ENCODE measurements at regions not wholly inside any gene's neighbourhood (a gene's known extent, or its start where the extent isn't known, plus 50 kb on each side); places are given as distances from the start of the nearest gene placed in this dataset.

DNA sequence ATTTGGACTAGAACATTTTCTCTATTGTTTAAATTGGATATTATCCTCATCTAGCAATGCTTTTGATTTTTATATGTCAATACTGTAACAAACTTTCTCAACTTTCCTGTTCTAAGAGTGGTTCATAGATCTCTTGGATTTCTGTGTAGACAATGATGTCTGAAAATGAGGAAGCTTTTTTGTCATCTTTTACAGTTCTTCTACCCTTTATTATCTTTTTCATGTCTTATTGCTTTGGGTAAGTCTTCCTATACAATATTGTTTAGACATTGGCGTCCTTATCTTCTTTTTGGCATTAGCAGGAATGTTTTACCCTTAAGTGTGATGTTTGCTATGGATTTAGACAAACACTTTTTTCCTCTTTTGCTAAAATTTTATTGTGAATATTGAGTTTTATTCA, 91.5 kb upstream of the MTHFD1L start:
- no TSS peak for BruUV-seq (replicated peaks)
- Mint-ChIP-seq H3K4me3 (ENCODE audit: unreplicated experiment) (no peak overlapping the region), H3K9me3 (ENCODE audit: unreplicated experiment) (peaks cover 16% of the 10 kb centered on the region), H3K4me1 (ENCODE audit: insufficient read depth, unreplicated experiment) (no peaks in the 10 kb centered on the region), H3K27me3 (ENCODE audit: insufficient read depth, unreplicated experiment) (no peaks in the 10 kb centered on the region), H3K27ac (ENCODE audit: low read depth, unreplicated experiment) (no peak overlapping the region), H3K36me3 (ENCODE audit: insufficient read depth, unreplicated experiment) (no peaks in the 10 kb centered on the region)
- no peak for DNase-seq (ENCODE audit: unreplicated experiment)
- intact Hi-C loops (cut with micrococcal nuclease): no loop called here
- CTCF ChIA-PET: interaction anchor here (0.7 kb wide), 2 partner anchors 44 to 882 kb away, joined by 3 read pairs; no protein-coding TSS in a partner anchor
- TF ChIP-seq, protein P1, sequence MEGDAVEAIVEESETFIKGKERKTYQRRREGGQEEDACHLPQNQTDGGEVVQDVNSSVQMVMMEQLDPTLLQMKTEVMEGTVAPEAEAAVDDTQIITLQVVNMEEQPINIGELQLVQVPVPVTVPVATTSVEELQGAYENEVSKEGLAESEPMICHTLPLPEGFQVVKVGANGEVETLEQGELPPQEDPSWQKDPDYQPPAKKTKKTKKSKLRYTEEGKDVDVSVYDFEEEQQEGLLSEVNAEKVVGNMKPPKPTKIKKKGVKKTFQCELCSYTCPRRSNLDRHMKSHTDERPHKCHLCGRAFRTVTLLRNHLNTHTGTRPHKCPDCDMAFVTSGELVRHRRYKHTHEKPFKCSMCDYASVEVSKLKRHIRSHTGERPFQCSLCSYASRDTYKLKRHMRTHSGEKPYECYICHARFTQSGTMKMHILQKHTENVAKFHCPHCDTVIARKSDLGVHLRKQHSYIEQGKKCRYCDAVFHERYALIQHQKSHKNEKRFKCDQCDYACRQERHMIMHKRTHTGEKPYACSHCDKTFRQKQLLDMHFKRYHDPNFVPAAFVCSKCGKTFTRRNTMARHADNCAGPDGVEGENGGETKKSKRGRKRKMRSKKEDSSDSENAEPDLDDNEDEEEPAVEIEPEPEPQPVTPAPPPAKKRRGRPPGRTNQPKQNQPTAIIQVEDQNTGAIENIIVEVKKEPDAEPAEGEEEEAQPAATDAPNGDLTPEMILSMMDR (IDR thresholded peaks at IDR 0.05; ENCODE audit: unreplicated experiment): no peak
- POLR2A ChIA-PET: interaction anchor here (0.7 to 0.9 kb wide), 2 partner anchors 23 to 535 kb away, joined by 3 to 4 read pairs; no protein-coding TSS in a partner anchor

DNA sequence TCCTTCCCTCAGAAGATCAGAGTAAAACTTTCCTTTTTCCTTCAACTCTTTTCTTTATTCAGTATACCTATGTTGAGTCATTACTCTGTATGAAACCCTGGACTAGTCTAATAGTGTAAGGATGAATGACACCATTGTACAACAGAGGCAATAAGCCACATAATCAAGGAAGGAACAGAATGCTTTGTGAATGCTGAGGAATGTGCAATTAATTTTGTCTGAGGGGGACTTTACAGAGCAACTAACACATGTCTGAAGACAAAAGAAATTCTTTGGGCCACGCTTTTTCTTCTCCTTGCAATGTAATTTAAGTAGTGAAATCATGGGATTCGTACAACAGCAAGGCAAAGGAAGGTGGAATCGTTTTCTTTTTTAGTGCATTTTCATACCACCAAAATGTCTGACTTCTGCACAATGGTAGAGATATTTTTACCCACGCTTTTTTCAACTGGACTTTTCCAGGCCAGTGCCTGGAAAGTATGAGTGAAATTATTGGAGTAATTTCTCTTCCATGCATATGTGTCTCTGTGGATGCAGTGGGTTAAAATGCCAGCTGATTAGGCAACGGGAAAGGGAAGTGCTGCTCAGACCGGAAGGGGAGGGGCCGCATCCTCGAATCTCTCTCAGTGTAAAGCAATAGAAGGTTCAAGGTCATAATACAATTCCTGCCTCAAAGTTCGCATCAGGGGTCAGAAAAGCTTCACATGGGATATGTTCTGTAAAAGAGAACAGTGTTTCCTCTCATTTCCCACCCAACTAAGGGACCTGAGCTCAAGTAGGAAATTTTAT, 89.9 kb upstream of the MTHFD1L start:
- BruUV-seq (replicated peaks): no TSS peak
- no peak for DNase-seq (ENCODE audit: unreplicated experiment)
- Mint-ChIP-seq H3K4me3 (ENCODE audit: unreplicated experiment) (no peak overlapping the region), H3K9me3 (ENCODE audit: unreplicated experiment) (peaks cover 16% of the 10 kb centered on the region), H3K27me3 (ENCODE audit: insufficient read depth, unreplicated experiment) (no peaks in the 10 kb centered on the region), H3K4me1 (ENCODE audit: insufficient read depth, unreplicated experiment) (no peaks in the 10 kb centered on the region), H3K36me3 (ENCODE audit: insufficient read depth, unreplicated experiment) (peaks cover 4% of the 10 kb centered on the region), H3K27ac (ENCODE audit: low read depth, unreplicated experiment) (no peak overlapping the region)
- POLR2A ChIA-PET: no interaction called here
- TF ChIP-seq, protein P1 (IDR thresholded peaks at IDR 0.05; ENCODE audit: unreplicated experiment): no peak
- CTCF ChIA-PET: no interaction called here
- intact Hi-C loops (cut with micrococcal nuclease): no loop called here

DNA sequence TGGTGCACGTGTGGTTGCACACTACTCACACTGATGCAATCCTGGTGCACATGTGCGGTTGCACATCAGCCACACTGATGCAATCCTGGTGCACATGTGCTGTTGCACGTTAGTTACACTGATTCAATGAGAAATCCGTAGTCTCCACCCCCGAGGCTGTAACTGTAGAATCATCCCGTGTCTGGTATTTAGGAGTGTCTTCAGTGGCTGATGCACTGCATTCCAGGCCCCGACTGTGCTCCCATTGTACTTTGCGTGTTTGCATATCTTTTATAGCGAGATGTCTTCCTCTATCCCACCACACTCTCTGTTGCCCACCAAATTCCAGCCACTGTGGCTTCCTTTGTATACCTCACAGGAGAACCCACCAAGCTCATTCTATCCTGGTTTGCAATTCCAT, 87.8 kb upstream of the MTHFD1L start:
- ChIA-PET CTCF (no interaction called here), POLR2A (no interaction called here)
- intact Hi-C loops (cut with micrococcal nuclease): no loop called here
- H3K4me1 Mint-ChIP-seq (ENCODE audit: insufficient read depth, unreplicated experiment): no peaks in the 10 kb centered on the region
- H3K9me3 Mint-ChIP-seq (ENCODE audit: unreplicated experiment): peaks cover 16% of the 10 kb centered on the region
- DNase-seq (ENCODE audit: unreplicated experiment): no peak
- no peaks in the 10 kb centered on the region for H3K27me3 Mint-ChIP-seq (ENCODE audit: insufficient read depth, unreplicated experiment)
- no peak overlapping the region for H3K27ac Mint-ChIP-seq (ENCODE audit: low read depth, unreplicated experiment)
- no TSS peak for BruUV-seq (replicated peaks)
- TF ChIP-seq, protein P1 (IDR thresholded peaks at IDR 0.05; ENCODE audit: unreplicated experiment): no peak
- H3K36me3 Mint-ChIP-seq (ENCODE audit: insufficient read depth, unreplicated experiment): peaks cover 4% of the 10 kb centered on the region
- H3K4me3 Mint-ChIP-seq (ENCODE audit: unreplicated experiment): no peak overlapping the region

DNA sequence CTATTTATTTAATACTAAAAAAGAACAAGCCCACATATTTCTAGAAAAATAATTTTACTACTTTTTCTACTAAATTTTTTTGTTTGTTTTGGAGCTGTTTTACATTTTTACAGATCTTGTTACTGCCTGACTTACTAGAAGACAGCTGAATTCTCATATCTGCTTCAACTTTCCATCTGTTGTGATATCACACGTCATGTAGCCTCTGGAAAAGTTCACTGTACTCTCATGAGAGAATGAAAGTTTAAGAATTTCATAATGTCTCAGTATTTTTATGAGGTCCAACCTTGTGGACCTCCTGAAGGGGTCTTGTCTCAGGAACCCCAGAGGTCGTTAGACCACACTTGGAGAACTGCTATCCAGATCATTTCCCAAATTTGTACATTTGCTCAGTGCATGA, 81.7 kb upstream of the MTHFD1L start:
- H3K4me1 Mint-ChIP-seq (ENCODE audit: insufficient read depth, unreplicated experiment): no peaks in the 10 kb centered on the region
- H3K27me3 Mint-ChIP-seq (ENCODE audit: insufficient read depth, unreplicated experiment): no peaks in the 10 kb centered on the region
- H3K9me3 Mint-ChIP-seq (ENCODE audit: unreplicated experiment): no peaks in the 10 kb centered on the region
- peaks cover 4% of the 10 kb centered on the region for H3K36me3 Mint-ChIP-seq (ENCODE audit: insufficient read depth, unreplicated experiment)
- DNase-seq (ENCODE audit: unreplicated experiment): no peak
- ChIA-PET CTCF (interaction anchor here (1.0 kb wide), 1 partner anchor 19 kb away, joined by 3 read pairs; no protein-coding TSS in a partner anchor), POLR2A (interaction anchor here (0.6 kb wide), 1 partner anchor 279 kb away, joined by 4 read pairs; no protein-coding TSS in a partner anchor)
- BruUV-seq (replicated peaks): no TSS peak
- H3K4me3 Mint-ChIP-seq (ENCODE audit: unreplicated experiment): no peak overlapping the region
- intact Hi-C loops (cut with micrococcal nuclease): no loop called here
- TF ChIP-seq, protein P1 (IDR thresholded peaks at IDR 0.05; ENCODE audit: unreplicated experiment): no peak
- no peak overlapping the region for H3K27ac Mint-ChIP-seq (ENCODE audit: low read depth, unreplicated experiment)
